HCT116 (cell line): ENCODE measurements at regions not wholly inside any gene's neighbourhood (a gene's known extent, or its start where the extent isn't known, plus 50 kb on each side); places are given as distances from the start of the nearest gene placed in this dataset.

Experiments
- ATAC-seq: fragments of 200-7000 bp; cut with Tn5 transposase; 2 replicates; pipeline ENCODE4 v1.9.1; 2020; ENCODE audit warnings: mild to moderate bottlenecking, moderate library complexity
- BruUV-seq: library from RNA; stranded (reverse); fragments of 400-500 nt; replicated peaks from 2 replicates; lab custom pipeline; 2021; lab: Mats Ljungman, UMichigan
- CTCF ChIA-PET: fragments of 300-600 bp; sonication (Branson Sonifier 250); formaldehyde crosslinking; loops from one replicate; lab custom pipeline; 2021; ENCODE audit warnings: antibody characterized with exemption; lab: Charles Lee
- POLR2A ChIA-PET: fragments of 300-600, 350-600 bp; sonication (Branson Sonifier 250); formaldehyde crosslinking; loops from one replicate; lab custom pipeline; 2021; ENCODE audit warnings: antibody characterized with exemption; lab: Charles Lee
- RAD21 ChIA-PET, 2 experiments: fragments of 300-600 bp; sonication (Branson Sonifier 250); formaldehyde crosslinking; loops; one replicate each; lab custom pipeline; 2023; ENCODE audit warnings: low total read pairs in 2 of 2; ENCODE audit not compliant: uncharacterized antibody in 2 of 2, unreplicated experiment in 2 of 2, low non-redundant PET in 1 of 2; lab: Charles Lee
- DNase-seq: peaks from one replicate; pipeline ENCODE4 v3.0.0-alpha.2; 2010; ENCODE audit warnings: low read depth, low spot score
- H2AFZ ChIP-seq: fragments of 200-600 bp; shearing (Covaris generic), sonication (generic); 2 replicates; pipeline ENCODE4 v1.6.1; 2017; ENCODE audit warnings: low read depth, mixed run types, mixed read lengths, antibody characterized with exemption, low read length; ENCODE audit not compliant: poor library complexity, severe bottlenecking
- H3K27ac ChIP-seq: 2 replicates; pipeline ENCODE4 v1.5.1; 2012; ENCODE audit warnings: low read depth, low read length
- H3K27me3 ChIP-seq: fragments of 200-600 bp; sonication (generic); 2 replicates; pipeline ENCODE4 v1.6.1; 2016; ENCODE audit warnings: mixed run types, low read length, mixed read lengths; ENCODE audit not compliant: insufficient read depth
- H3K36me3 ChIP-seq, 2 experiments: fragments of 200-500 bp in 1 of 2; fragments of 200-600 bp in 1 of 2; sonication (Bioruptor generic) in 1 of 2; sonication (generic) in 1 of 2; 2 replicates each; pipeline versions ENCODE4 v1.5.1 to v1.6.1; 2014 to 2016; ENCODE audit warnings: low read length in 2 of 2, inconsistent platforms in 1 of 2, mixed read lengths in 1 of 2, mixed run types in 1 of 2; ENCODE audit not compliant: insufficient read depth in 2 of 2, control insufficient read depth in 1 of 2
- H3K4me1 ChIP-seq, 2 experiments: fragments of 200-600 bp in 1 of 2; sonication (generic) in 1 of 2; 2 replicates each; pipeline versions ENCODE4 v1.5.1 to v1.6.1; 2012 to 2017; ENCODE audit warnings: low read length in 2 of 2, inconsistent platforms in 1 of 2, mild to moderate bottlenecking in 1 of 2, mixed read lengths in 1 of 2, mixed run types in 1 of 2, moderate library complexity in 1 of 2; ENCODE audit not compliant: insufficient read depth in 2 of 2, control insufficient read depth in 1 of 2
- H3K4me2 ChIP-seq: fragments of 200-600 bp; sonication (generic); 2 replicates; pipeline ENCODE4 v1.6.1; 2017; ENCODE audit warnings: mixed run types, low read length, mixed read lengths
- H3K4me3 ChIP-seq, 2 experiments: fragments of 200-600 bp in 1 of 2; sonication (generic) in 1 of 2; replicated peaks in 1 of 2; 2 replicates each; pipeline ENCODE4 v1.5.1; 2011 to 2016; ENCODE audit warnings: low read length in 2 of 2, control low read depth in 1 of 2, low read depth in 1 of 2, mild to moderate bottlenecking in 1 of 2, mixed read lengths in 1 of 2, mixed run types in 1 of 2
- H3K79me2 ChIP-seq: fragments of 200-600 bp; sonication (generic); 2 replicates; pipeline ENCODE4 v1.6.1; 2017; ENCODE audit warnings: mild to moderate bottlenecking, mixed run types, low read length, moderate library complexity, mixed read lengths; ENCODE audit not compliant: insufficient read depth
- H3K9ac ChIP-seq: fragments of 200-600 bp; sonication (generic); 2 replicates; pipeline ENCODE4 v1.6.1; 2016; ENCODE audit warnings: low read length, mixed read lengths
- H3K9me2 ChIP-seq: fragments of 200-600 bp; sonication (generic), shearing (Covaris generic); 2 replicates; pipeline ENCODE4 v1.6.1; 2017; ENCODE audit warnings: mixed run types, mild to moderate bottlenecking, moderate library complexity; ENCODE audit not compliant: insufficient read depth
- H3K9me3 ChIP-seq, 2 experiments: fragments of 200-500 bp in 1 of 2; fragments of 200-600 bp in 1 of 2; sonication (Bioruptor generic) in 1 of 2; sonication (generic) in 1 of 2; 2 replicates each; pipeline ENCODE4 v1.6.1; 2014 to 2017; ENCODE audit warnings: low read length in 2 of 2, mixed read lengths in 2 of 2, inconsistent platforms in 1 of 2, low read depth in 1 of 2, mild to moderate bottlenecking in 1 of 2, mixed run types in 1 of 2, moderate library complexity in 1 of 2; ENCODE audit not compliant: control insufficient read depth in 1 of 2, insufficient read depth in 1 of 2
- H4K20me1 ChIP-seq: fragments of 200-600 bp; sonication (generic), shearing (Covaris generic); 2 replicates; pipeline ENCODE4 v1.6.1; 2017; ENCODE audit warnings: mixed run types, mild to moderate bottlenecking, moderate library complexity; ENCODE audit not compliant: insufficient read depth
- CBX3 ChIP-seq: IDR thresholded peaks from 2 replicates; pipeline ENCODE4 v1.6.1; 2012; ENCODE audit warnings: low read depth
- EGR1 ChIP-seq: IDR thresholded peaks from 2 replicates; pipeline ENCODE4 v1.6.1; 2012; ENCODE audit warnings: low read depth
- ELF1 ChIP-seq: IDR thresholded peaks from 2 replicates; pipeline ENCODE4 v1.6.1; 2012; ENCODE audit warnings: low read depth, borderline replicate concordance
- EZH2 ChIP-seq: fragments of 200-600 bp; sonication (generic); IDR thresholded peaks from 2 replicates; pipeline ENCODE4 v1.6.1; 2017; ENCODE audit warnings: antibody characterized with exemption, mixed run types
- EZH2phosphoT487 ChIP-seq: fragments of 200-600 bp; IDR thresholded peaks from 2 replicates; pipeline ENCODE4 v1.6.1; 2018; ENCODE audit warnings: antibody characterized with exemption, borderline replicate concordance
- JUND ChIP-seq: IDR thresholded peaks from 2 replicates; pipeline ENCODE4 v1.6.1; 2012
- POLR2A ChIP-seq: IDR thresholded peaks from 2 replicates; pipeline ENCODE4 v1.7.0; 2011; ENCODE audit warnings: borderline replicate concordance; ENCODE audit not compliant: insufficient read depth, insufficient read length; ENCODE audit errors: extremely low read depth
- RAD21 ChIP-seq: IDR thresholded peaks from 2 replicates; pipeline ENCODE4 v1.6.1; 2012; ENCODE audit warnings: low read depth, mild to moderate bottlenecking
- SIN3A ChIP-seq: IDR thresholded peaks from 2 replicates; pipeline ENCODE4 v1.6.1; 2012; ENCODE audit warnings: low read depth
- SRF ChIP-seq: IDR thresholded peaks from 2 replicates; pipeline ENCODE4 v1.6.1; 2012; ENCODE audit warnings: low read depth
- TCF7L2 ChIP-seq: IDR thresholded peaks from 2 replicates; pipeline ENCODE4 v1.7.0; 2011; ENCODE audit warnings: borderline replicate concordance, inconsistent platforms; ENCODE audit not compliant: insufficient read depth, insufficient read length; ENCODE audit errors: extremely low read depth
- ZFX ChIP-seq: fragments of 450-650 bp; IDR thresholded peaks from 2 replicates; pipeline ENCODE4 v1.6.1; 2017
- intact Hi-C: fragments of 100-400 bp; cut with micrococcal nuclease; formaldehyde crosslinking; loops from 2 replicates; pipeline ENCODE4 v1.10.0; 2022
- TF ChIP-seq, protein P1 (sequence below), 3 experiments: fragments of 200-600 bp in 1 of 3; sonication (generic) in 1 of 3; IDR thresholded peaks in 2 of 3; conservative IDR thresholded peaks in 1 of 3; 2 replicates each; pipeline ENCODE4 v1.5.1; 2012 to 2017; ENCODE audit warnings: low read depth in 2 of 3, low read length in 2 of 3, antibody characterized with exemption in 1 of 3, borderline replicate concordance in 1 of 3, control low read depth in 1 of 3, mild to moderate bottlenecking in 1 of 3, mixed read lengths in 1 of 3, mixed run types in 1 of 3, moderate library complexity in 1 of 3; ENCODE audit not compliant: insufficient read depth in 1 of 3
- TF ChIP-seq, protein P2 (sequence below): IDR thresholded peaks from 2 replicates; pipeline ENCODE4 v1.6.1; 2012
- TF ChIP-seq, protein P3 (sequence below): IDR thresholded peaks from 2 replicates; pipeline ENCODE4 v1.6.1; 2012
- TF ChIP-seq, protein P4 (sequence below): IDR thresholded peaks from 2 replicates; pipeline ENCODE4 v1.6.1; 2012; ENCODE audit warnings: low read depth

DNA sequence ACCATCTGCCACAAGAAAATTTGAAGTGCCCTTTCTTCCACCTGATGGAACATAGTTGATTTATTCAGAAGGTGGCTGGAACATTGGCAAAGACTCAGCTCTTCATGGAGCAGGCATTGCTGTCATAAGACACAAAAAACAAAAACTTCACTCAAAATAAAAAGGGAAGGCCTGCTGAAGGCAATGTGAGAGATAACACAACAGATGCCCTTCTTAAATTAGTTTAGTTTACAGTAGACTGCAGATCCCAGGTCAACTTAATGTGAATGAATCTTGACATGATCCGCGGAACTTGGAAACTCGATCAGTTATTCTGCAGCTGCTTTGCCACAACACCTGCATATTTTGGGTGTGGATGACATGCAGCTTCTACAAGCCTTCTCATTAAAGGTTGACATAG is 159.8 kb upstream of the PLCXD3 start:
- H3K9me3 ChIP-seq: no peaks in the 10 kb centered on the region

DNA sequence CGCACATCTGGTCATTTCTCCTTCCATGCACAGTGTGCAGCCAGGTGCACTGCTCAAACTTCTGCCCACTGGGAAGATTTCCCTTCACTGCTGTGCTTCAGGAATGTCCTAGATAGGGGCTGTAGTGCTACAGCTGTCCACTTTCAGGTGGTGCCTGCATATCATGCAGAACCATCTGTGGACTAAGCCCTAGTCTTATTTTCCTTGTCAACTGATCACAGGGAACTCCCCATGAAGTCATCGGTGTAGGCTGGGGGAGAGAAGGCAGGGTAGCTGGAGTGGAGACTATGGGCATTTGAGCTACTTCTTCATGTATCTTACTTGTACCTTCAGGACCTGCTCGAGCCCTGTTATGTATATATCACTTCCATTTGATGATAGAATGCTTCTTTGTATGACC is 150.9 kb upstream of the PLCXD3 start:
- RAD21 ChIA-PET: no interaction called here
- TF ChIP-seq ZFX (no peak), SRF (no peak), JUND (no peak), EGR1 (no peak), RAD21 (no peak), SIN3A (no peak), ELF1 (no peak), EZH2phosphoT487 (no peak), POLR2A (no peak)
- TF ChIP-seq, protein P1, sequence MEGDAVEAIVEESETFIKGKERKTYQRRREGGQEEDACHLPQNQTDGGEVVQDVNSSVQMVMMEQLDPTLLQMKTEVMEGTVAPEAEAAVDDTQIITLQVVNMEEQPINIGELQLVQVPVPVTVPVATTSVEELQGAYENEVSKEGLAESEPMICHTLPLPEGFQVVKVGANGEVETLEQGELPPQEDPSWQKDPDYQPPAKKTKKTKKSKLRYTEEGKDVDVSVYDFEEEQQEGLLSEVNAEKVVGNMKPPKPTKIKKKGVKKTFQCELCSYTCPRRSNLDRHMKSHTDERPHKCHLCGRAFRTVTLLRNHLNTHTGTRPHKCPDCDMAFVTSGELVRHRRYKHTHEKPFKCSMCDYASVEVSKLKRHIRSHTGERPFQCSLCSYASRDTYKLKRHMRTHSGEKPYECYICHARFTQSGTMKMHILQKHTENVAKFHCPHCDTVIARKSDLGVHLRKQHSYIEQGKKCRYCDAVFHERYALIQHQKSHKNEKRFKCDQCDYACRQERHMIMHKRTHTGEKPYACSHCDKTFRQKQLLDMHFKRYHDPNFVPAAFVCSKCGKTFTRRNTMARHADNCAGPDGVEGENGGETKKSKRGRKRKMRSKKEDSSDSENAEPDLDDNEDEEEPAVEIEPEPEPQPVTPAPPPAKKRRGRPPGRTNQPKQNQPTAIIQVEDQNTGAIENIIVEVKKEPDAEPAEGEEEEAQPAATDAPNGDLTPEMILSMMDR (IDR thresholded peaks at IDR 0.05 in 2 of 3, conservative IDR thresholded peaks at IDR 0.05 in 1 of 3; ENCODE audit: borderline replicate concordance in 1 of 3, insufficient read depth in 1 of 3, low read depth in 2 of 3, low read length in 2 of 3): no peak
- TF ChIP-seq, protein P2, sequence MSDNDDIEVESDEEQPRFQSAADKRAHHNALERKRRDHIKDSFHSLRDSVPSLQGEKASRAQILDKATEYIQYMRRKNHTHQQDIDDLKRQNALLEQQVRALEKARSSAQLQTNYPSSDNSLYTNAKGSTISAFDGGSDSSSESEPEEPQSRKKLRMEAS: no peak
- TF ChIP-seq, protein P3, sequence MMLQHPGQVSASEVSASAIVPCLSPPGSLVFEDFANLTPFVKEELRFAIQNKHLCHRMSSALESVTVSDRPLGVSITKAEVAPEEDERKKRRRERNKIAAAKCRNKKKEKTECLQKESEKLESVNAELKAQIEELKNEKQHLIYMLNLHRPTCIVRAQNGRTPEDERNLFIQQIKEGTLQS: no peak

More for the DNA sequence above, 159.8 kb upstream of the PLCXD3 start:
- Histone ChIP-seq H3K9ac (no peak overlapping the region), H3K36me3 (no peaks in the 10 kb centered on the region), H3K4me3 (no peak overlapping the region), H2AFZ (no peak overlapping the region), H3K27me3 (no peaks in the 10 kb centered on the region), H3K9me2 (no peaks in the 10 kb centered on the region), H3K79me2 (no peaks in the 10 kb centered on the region), H3K4me1 (no peaks in the 10 kb centered on the region), H3K4me2 (no peak overlapping the region), H3K27ac (no peak overlapping the region), H4K20me1 (no peaks in the 10 kb centered on the region)
- DNase-seq (no peak), ATAC-seq (no peak)
- POLR2A ChIA-PET: no interaction called here
- RAD21 ChIA-PET: no interaction called here
- TF ChIP-seq TCF7L2 (no peak), EZH2 (no peak), EZH2phosphoT487 (no peak), ZFX (no peak), CBX3 (no peak), ELF1 (no peak)
- TF ChIP-seq, protein P4, sequence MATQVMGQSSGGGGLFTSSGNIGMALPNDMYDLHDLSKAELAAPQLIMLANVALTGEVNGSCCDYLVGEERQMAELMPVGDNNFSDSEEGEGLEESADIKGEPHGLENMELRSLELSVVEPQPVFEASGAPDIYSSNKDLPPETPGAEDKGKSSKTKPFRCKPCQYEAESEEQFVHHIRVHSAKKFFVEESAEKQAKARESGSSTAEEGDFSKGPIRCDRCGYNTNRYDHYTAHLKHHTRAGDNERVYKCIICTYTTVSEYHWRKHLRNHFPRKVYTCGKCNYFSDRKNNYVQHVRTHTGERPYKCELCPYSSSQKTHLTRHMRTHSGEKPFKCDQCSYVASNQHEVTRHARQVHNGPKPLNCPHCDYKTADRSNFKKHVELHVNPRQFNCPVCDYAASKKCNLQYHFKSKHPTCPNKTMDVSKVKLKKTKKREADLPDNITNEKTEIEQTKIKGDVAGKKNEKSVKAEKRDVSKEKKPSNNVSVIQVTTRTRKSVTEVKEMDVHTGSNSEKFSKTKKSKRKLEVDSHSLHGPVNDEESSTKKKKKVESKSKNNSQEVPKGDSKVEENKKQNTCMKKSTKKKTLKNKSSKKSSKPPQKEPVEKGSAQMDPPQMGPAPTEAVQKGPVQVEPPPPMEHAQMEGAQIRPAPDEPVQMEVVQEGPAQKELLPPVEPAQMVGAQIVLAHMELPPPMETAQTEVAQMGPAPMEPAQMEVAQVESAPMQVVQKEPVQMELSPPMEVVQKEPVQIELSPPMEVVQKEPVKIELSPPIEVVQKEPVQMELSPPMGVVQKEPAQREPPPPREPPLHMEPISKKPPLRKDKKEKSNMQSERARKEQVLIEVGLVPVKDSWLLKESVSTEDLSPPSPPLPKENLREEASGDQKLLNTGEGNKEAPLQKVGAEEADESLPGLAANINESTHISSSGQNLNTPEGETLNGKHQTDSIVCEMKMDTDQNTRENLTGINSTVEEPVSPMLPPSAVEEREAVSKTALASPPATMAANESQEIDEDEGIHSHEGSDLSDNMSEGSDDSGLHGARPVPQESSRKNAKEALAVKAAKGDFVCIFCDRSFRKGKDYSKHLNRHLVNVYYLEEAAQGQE: no peak
- CTCF ChIA-PET: no interaction called here
- no TSS peak for BruUV-seq
- intact Hi-C loops: no loop called here

More for the DNA sequence above, 150.9 kb upstream of the PLCXD3 start:
- Histone ChIP-seq H3K9me3 (no peaks in the 10 kb centered on the region), H3K9me2 (no peaks in the 10 kb centered on the region), H3K36me3 (no peaks in the 10 kb centered on the region), H3K27me3 (no peaks in the 10 kb centered on the region), H3K4me1 (no peaks in the 10 kb centered on the region), H3K4me2 (no peak overlapping the region), H2AFZ (no peak overlapping the region), H3K79me2 (no peaks in the 10 kb centered on the region), H3K9ac (no peak overlapping the region), H3K4me3 (no peak overlapping the region), H3K27ac (no peak overlapping the region), H4K20me1 (no peaks in the 10 kb centered on the region)
- DNase-seq (no peak), ATAC-seq (no peak)
- ChIA-PET POLR2A (no interaction called here), CTCF (no interaction called here)
- no TSS peak for BruUV-seq
- intact Hi-C loops: no loop called here
